ENCODE measurements at regions not wholly inside any gene's neighbourhood (a gene's known extent, or its start where the extent isn't known, plus 50 kb on each side); places are given as distances from the start of the nearest gene placed in this dataset.

- TF ChIP-seq CTCF (IDR thresholded peaks at IDR 0.05) (no peak), EZH2 (IDR thresholded peaks at IDR 0.05) (no peak), EZH2phosphoT487 (IDR thresholded peaks at IDR 0.05) (no peak)
Measured at GRCh38 chr6:121858986-121859385, 423.5 kb downstream of the GJA1 start.

All from neural progenitor cell (in vitro differentiated cells).